HG02588 (cell line): ENCODE measurements at regions not wholly inside any gene's neighbourhood (a gene's known extent, or its start where the extent isn't known, plus 50 kb on each side); places are given as distances from the start of the nearest gene placed in this dataset.

Source experiments
- ATAC-seq: cut with Tn5 transposase; IDR thresholded peaks from one replicate; pipeline ENCODE4 v1.9.1; 2021; ENCODE audit warnings: mild to moderate bottlenecking, moderate library complexity; ENCODE audit not compliant: unreplicated experiment

DNA sequence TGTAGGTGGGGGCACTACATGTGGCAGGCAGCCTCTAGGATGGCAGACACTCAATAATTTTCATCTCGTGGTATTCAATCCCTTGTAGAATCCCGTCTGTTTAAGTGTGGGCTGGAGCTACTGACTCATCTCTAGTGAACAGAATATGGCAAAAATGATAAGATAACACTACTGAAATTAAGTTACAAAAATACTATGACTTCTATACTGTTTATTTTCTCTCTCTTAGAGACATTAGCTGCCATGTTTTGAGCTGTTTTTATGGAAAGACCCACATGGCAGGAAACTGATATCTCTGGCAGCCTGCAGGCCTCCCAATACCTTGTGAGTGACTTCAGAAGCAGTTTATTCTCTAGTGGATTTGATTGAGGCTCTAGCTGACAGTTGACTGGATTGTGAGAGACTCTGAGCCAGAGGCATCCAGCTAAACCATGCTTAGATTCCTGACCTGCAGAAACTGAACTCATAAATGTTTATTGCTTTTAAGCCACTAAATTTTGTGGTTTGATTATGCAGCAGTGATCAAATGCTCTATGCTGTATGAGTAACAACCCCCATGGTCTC lies 298.8 kb upstream of the CTSO start:
- ATAC-seq, result no peak

GRCh38 chr4:156251373-156252065 lies 297.9 kb upstream of the CTSO start:
- no peak for ATAC-seq

DNA sequence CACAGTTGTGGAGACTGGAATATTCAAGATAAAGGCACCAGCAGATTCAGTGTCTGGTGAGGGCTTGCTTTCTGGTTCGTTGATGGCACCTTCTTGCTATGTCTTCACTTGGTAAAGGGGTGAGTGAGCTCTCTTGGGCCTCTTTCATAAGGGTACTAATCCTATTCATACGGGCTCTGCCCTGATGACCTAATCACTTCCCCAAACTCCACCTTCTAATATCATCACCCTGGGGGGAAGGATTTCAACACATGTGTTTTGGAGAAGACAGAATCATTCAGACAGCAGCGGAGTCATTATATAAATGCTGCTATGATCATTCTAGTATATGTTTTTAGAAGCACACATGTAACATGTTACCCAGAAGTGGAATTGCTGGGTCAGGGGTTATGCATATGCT lies 295.3 kb upstream of the CTSO start:
- no peak for ATAC-seq

DNA sequence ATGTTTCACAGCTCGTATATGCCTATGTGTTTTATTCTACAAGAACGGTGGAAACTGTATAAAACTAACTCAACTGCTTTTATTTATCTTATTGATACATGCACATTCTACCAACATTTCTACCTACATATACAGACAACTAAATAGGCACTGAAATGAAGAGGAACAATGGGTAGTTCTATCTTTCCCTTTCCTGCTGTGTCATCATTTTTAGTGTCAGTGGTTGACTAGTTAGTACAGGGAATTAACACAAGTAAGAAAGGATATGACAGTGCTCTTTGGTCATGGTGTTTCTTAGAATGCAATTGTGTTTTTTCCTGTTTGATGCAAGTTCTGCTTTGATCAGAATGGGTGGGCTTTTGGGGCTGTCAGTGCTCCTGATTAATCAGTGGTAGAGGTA lies 293.8 kb upstream of the CTSO start:
- ATAC-seq, result no peak

- no peak for ATAC-seq
Observed at GRCh38 chr4:156243015-156243414, 289.3 kb upstream of the CTSO start.

GRCh38 chr4:156242390-156242789 lies 288.7 kb upstream of the CTSO start:
- ATAC-seq, result no peak

GRCh38 chr4:156241896-156242295 lies 288.2 kb upstream of the CTSO start:
- ATAC-seq, result no peak

- no peak for ATAC-seq
Observed at GRCh38 chr4:156238171-156238570, 284.5 kb upstream of the CTSO start.

- no peak for ATAC-seq
Observed at GRCh38 chr4:156237231-156237630, 283.6 kb upstream of the CTSO start.

- no peak for ATAC-seq
Observed at GRCh38 chr4:156230176-156230575, 276.5 kb upstream of the CTSO start.

- no peak for ATAC-seq
Observed at GRCh38 chr4:156228676-156229075, 275.0 kb upstream of the CTSO start.

- no peak for ATAC-seq
Observed at GRCh38 chr4:156227321-156227720, 273.7 kb upstream of the CTSO start.

- ATAC-seq, result no peak
Observed at GRCh38 chr4:156223985-156224384, 270.3 kb upstream of the CTSO start.

GRCh38 chr4:156217236-156217635 lies 263.6 kb upstream of the CTSO start:
- no peak for ATAC-seq

DNA sequence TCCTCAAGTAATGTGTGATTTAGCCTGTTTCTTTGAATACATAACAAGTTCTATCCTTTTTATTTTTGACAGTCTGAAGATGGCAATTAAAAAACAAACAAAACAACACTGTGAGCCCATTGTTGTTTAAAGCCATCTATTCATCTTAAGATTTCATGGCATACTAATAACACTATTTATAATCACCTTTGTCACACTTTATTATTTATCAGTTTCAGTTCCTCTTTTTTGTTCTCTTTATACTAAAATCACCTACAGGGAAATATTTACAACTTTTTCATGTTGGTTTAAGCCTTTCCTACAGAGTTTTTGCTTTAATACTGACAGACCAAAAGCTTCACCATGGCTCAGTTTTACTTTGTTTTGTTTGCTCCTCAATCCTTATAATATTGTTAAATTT lies 247.4 kb upstream of the CTSO start:
- ATAC-seq, result peak; percentile 81

DNA sequence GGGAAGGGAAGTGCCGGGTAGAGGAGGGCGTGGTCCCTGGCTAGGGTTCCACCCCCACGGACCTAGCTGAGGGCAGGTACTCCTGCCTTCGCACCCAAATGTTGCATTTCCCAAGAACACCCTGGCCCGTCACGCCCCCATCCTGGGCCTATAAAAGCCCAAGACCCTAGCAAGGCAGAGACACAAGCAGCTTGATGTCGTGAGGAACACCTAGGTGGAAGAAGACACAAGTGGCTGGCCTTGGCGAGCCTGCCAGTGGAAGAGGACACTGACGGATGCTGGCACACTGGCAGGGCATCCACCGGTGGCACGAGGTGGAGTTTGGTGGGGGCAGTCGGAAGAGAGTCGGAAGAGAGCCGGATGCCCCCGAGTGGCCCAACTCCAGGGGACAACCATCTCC lies 244.8 kb upstream of the CTSO start:
- no peak for ATAC-seq

- no peak for ATAC-seq
Observed at GRCh38 chr4:156197216-156197615, 243.6 kb upstream of the CTSO start.

DNA sequence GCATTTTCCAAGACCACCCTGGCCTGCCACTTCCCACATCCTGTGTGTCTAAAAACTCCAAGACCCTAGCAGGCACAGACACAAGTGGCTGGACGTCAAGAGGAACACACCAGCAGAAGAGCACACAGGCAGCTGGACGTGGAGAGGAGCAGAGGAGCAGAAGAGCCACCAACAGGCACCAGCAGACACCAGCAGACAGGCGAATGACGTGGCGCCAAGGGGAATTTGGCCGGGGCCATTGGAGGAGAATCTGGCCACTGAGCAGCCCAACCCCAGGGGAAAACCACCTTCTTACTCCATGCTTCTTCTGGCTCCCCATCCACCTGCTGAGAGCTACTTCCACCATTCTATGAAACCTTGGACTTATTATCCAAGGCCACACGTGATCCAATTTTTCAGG lies 243.1 kb upstream of the CTSO start:
- ATAC-seq, result no peak

DNA sequence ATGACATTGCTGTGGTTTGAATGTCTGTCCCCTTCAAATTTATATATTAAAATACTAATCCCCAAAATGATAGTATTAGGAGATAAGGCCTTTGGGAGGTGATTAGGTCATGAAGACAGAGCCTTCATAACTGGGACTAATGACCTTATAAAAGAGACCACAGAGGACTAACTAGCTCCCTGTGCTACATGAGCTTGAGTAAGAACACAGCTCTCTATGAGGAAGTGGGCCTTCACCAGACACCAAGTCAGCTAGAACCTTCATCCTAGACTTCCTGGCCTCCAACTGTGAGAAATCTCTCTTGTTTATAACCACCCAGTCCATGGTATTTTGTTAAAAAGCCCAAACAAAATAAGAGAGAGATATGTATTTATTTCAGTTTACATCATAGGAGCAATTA lies 242.2 kb upstream of the CTSO start:
- ATAC-seq, result peak; percentile 87

DNA sequence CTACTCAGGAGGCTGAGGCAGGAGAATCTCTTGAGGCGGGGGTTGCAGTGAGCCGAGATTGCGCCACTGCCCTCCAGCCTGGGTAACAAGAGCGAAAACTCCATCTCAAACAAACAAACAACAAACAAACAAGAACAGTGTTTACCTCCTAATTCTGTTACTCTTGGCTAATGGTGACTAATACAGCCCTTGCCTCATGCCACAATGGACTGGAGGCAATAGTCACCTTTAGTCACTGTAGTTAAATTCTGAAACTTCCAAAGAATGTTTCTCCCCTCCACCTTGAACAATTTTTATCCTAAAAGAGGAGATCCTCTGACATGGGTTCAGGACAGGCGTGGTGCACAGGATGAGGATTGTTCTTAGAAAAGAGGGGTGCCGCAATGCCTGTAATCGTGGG lies 241.2 kb upstream of the CTSO start:
- no peak for ATAC-seq

DNA sequence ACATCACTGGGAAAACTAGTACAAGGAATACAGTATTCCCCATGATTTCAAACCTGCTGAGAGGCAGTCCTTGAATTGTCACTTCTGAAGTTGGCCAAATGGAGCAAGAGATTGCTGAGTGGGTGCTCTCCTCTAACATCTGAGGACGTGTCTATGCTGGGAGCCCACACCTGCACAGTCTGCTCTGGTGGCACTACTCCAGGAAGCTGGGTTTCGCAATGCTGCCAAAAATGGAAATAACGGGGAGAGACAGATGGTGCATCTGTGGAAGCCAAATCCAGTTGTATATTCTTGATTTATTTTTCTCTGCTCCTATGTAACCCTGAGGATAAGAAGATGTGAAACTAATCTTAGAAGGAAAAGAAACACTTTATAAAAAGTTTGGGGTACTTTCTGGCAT lies 240.1 kb upstream of the CTSO start:
- ATAC-seq, result no peak

- no peak for ATAC-seq
Observed at GRCh38 chr4:156193106-156193505, 239.4 kb upstream of the CTSO start.

DNA sequence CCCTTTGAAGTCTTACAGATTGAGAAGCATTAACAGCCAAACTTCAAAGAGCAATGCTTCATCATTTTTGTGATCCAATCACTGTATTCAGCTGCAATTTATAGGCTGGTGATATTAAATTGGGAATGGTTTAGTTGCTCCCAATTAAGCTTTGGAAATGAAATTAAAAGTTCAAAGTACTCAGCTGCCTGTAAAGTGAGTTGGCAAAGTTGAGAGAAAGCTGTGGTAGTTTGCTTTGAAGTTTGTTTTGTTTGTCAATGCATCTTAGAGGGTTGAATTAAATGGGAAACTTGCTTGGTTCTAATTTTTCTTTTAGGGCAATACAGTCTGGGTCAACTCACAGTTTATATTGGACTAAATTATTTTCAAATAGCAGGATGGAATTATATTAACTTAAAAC lies 238.4 kb upstream of the CTSO start:
- no peak for ATAC-seq
